ENCODE measurements at regions not wholly inside any gene's neighbourhood (a gene's known extent, or its start where the extent isn't known, plus 50 kb on each side); places are given as distances from the start of the nearest gene placed in this dataset.

DNA sequence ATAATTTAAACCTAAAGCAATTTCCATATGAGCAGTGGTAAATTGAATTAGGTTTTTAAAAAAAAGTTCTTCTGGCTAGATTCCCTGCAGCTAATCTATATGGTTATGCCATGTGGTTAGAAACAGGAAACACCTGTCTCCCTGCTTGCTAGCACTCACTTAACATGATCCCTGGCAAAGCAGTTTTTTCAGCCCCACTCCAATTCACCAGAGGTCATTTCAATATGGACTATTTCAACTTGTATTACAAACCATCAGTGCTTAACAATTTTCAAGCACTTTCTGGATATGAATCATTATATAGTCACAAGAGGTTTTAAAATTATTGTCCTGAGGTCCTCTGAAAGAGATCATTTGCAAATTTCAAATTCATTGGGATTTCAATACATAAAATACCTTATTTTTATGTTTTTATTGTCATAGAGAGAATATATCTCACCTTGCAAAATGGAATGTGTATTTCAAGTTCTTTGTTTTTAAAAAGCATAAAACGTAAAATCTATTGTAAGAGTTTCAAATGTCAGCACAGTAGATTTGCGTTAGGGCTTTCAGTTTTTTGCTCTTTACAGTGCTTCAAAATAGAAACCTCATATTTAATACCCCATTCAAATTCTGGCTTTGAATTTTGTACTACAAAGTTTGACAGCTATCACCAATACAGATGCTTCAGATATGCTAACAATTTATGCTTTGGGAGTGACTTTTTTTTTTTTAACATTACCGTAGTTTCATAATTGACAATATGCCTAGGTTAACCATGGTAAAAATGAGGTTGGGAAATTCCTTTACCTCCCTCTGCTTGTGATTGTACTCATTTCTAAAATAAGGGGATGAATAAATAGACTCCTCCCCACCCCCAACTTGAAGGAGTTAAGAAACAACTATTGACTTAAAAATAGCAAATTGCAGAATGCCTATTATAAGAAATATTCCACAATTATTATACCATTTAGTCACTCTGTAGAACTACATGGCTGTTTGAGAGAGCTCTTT, 117.5 kb upstream of the HGF start (continued):
- TF ChIP-seq, protein P1, sequence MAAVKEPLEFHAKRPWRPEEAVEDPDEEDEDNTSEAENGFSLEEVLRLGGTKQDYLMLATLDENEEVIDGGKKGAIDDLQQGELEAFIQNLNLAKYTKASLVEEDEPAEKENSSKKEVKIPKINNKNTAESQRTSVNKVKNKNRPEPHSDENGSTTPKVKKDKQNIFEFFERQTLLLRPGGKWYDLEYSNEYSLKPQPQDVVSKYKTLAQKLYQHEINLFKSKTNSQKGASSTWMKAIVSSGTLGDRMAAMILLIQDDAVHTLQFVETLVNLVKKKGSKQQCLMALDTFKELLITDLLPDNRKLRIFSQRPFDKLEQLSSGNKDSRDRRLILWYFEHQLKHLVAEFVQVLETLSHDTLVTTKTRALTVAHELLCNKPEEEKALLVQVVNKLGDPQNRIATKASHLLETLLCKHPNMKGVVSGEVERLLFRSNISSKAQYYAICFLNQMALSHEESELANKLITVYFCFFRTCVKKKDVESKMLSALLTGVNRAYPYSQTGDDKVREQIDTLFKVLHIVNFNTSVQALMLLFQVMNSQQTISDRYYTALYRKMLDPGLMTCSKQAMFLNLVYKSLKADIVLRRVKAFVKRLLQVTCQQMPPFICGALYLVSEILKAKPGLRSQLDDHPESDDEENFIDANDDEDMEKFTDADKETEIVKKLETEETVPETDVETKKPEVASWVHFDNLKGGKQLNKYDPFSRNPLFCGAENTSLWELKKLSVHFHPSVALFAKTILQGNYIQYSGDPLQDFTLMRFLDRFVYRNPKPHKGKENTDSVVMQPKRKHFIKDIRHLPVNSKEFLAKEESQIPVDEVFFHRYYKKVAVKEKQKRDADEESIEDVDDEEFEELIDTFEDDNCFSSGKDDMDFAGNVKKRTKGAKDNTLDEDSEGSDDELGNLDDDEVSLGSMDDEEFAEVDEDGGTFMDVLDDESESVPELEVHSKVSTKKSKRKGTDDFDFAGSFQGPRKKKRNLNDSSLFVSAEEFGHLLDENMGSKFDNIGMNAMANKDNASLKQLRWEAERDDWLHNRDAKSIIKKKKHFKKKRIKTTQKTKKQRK (IDR thresholded peaks at IDR 0.05; ENCODE audit: low read depth, low read length), result no peak
- TF ChIP-seq, protein P2, sequence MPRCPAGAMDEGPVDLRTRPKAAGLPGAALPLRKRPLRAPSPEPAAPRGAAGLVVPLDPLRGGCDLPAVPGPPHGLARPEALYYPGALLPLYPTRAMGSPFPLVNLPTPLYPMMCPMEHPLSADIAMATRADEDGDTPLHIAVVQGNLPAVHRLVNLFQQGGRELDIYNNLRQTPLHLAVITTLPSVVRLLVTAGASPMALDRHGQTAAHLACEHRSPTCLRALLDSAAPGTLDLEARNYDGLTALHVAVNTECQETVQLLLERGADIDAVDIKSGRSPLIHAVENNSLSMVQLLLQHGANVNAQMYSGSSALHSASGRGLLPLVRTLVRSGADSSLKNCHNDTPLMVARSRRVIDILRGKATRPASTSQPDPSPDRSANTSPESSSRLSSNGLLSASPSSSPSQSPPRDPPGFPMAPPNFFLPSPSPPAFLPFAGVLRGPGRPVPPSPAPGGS (IDR thresholded peaks at IDR 0.05; ENCODE audit: borderline replicate concordance, insufficient read depth, low read depth, low read length, poor library complexity, severe bottlenecking), result peak; percentile 48
- no peak for TF ChIP-seq BHLHE40 (IDR thresholded peaks at IDR 0.05; ENCODE audit: borderline replicate concordance in 1 of 2, low read depth in 2 of 2, low read length in 1 of 2)
- TF ChIP-seq BRCA1 (IDR thresholded peaks at IDR 0.05; ENCODE audit: low read depth, low read length), result no peak
- no peak for TF ChIP-seq SREBF2 (IDR thresholded peaks at IDR 0.05; ENCODE audit: low read length)
- TF ChIP-seq, protein P3, sequence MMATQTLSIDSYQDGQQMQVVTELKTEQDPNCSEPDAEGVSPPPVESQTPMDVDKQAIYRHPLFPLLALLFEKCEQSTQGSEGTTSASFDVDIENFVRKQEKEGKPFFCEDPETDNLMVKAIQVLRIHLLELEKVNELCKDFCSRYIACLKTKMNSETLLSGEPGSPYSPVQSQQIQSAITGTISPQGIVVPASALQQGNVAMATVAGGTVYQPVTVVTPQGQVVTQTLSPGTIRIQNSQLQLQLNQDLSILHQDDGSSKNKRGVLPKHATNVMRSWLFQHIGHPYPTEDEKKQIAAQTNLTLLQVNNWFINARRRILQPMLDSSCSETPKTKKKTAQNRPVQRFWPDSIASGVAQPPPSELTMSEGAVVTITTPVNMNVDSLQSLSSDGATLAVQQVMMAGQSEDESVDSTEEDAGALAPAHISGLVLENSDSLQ (IDR thresholded peaks at IDR 0.05), result no peak
- TF ChIP-seq, protein P4, sequence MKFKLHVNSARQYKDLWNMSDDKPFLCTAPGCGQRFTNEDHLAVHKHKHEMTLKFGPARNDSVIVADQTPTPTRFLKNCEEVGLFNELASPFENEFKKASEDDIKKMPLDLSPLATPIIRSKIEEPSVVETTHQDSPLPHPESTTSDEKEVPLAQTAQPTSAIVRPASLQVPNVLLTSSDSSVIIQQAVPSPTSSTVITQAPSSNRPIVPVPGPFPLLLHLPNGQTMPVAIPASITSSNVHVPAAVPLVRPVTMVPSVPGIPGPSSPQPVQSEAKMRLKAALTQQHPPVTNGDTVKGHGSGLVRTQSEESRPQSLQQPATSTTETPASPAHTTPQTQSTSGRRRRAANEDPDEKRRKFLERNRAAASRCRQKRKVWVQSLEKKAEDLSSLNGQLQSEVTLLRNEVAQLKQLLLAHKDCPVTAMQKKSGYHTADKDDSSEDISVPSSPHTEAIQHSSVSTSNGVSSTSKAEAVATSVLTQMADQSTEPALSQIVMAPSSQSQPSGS (IDR thresholded peaks at IDR 0.05; ENCODE audit: low read length), result peak; percentile 61
- no peak for TF ChIP-seq SMC3 (IDR thresholded peaks at IDR 0.05; ENCODE audit: borderline replicate concordance, low read length)
- TF ChIP-seq ATF7 (IDR thresholded peaks at IDR 0.05; ENCODE audit: low read depth), result no peak
- no peak for TF ChIP-seq SP1 (IDR thresholded peaks at IDR 0.05; ENCODE audit: low read depth, low read length)
- TF ChIP-seq, protein P5, sequence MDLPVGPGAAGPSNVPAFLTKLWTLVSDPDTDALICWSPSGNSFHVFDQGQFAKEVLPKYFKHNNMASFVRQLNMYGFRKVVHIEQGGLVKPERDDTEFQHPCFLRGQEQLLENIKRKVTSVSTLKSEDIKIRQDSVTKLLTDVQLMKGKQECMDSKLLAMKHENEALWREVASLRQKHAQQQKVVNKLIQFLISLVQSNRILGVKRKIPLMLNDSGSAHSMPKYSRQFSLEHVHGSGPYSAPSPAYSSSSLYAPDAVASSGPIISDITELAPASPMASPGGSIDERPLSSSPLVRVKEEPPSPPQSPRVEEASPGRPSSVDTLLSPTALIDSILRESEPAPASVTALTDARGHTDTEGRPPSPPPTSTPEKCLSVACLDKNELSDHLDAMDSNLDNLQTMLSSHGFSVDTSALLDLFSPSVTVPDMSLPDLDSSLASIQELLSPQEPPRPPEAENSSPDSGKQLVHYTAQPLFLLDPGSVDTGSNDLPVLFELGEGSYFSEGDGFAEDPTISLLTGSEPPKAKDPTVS (IDR thresholded peaks at IDR 0.05; ENCODE audit: low read depth, low read length), result no peak
- TF ChIP-seq ZNF384 (IDR thresholded peaks at IDR 0.05; ENCODE audit: borderline replicate concordance, low read depth, low read length), result peak; percentile 51; the same call in 1 of the 2 replicates
- no peak for TF ChIP-seq STAT1 (conservative IDR thresholded peaks at IDR 0.05)
- TF ChIP-seq, protein P6, sequence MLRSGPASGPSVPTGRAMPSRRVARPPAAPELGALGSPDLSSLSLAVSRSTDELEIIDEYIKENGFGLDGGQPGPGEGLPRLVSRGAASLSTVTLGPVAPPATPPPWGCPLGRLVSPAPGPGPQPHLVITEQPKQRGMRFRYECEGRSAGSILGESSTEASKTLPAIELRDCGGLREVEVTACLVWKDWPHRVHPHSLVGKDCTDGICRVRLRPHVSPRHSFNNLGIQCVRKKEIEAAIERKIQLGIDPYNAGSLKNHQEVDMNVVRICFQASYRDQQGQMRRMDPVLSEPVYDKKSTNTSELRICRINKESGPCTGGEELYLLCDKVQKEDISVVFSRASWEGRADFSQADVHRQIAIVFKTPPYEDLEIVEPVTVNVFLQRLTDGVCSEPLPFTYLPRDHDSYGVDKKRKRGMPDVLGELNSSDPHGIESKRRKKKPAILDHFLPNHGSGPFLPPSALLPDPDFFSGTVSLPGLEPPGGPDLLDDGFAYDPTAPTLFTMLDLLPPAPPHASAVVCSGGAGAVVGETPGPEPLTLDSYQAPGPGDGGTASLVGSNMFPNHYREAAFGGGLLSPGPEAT (IDR thresholded peaks at IDR 0.05; ENCODE audit: low read depth), result no peak
- TF ChIP-seq IRF4 (IDR thresholded peaks at IDR 0.05; ENCODE audit: low read depth, low read length), result no peak
- TF ChIP-seq CBX3 (IDR thresholded peaks at IDR 0.05; ENCODE audit: borderline replicate concordance, low read depth), result no peak

All from GM12878 (cell line).